Panc1 (cell line): ENCODE measurements at regions not wholly inside any gene's neighbourhood (a gene's known extent, or its start where the extent isn't known, plus 50 kb on each side); places are given as distances from the start of the nearest gene placed in this dataset.

Source experiments
- CTCF ChIP-seq: fragments of 450-650 bp; IDR thresholded peaks from 2 replicates; pipeline ENCODE4 v1.5.1; 2017; ENCODE audit warnings: mild to moderate bottlenecking
- POLR2AphosphoS5 ChIP-seq: IDR thresholded peaks from 2 replicates; pipeline ENCODE4 v1.6.1; 2012; ENCODE audit warnings: mild to moderate bottlenecking, low read depth, low read length, moderate library complexity
- TCF7L2 ChIP-seq: IDR thresholded peaks from 2 replicates; pipeline ENCODE4 v1.6.1; 2011; ENCODE audit warnings: mild to moderate bottlenecking, low read depth, low read length, inconsistent platforms

- no peak for TF ChIP-seq CTCF
- TF ChIP-seq TCF7L2 = no peak
- no peak for TF ChIP-seq POLR2AphosphoS5
These were observed 393.5 kb downstream of the SATB2 start for GRCh38 chr2:199064201-199064600.
